ENCODE measurements at regions not wholly inside any gene's neighbourhood (a gene's known extent, or its start where the extent isn't known, plus 50 kb on each side); places are given as distances from the start of the nearest gene placed in this dataset.

GRCh38 chr1:78355656-78356055, 135.1 kb upstream of the PTGFR start:
- TF ChIP-seq, protein P1, sequence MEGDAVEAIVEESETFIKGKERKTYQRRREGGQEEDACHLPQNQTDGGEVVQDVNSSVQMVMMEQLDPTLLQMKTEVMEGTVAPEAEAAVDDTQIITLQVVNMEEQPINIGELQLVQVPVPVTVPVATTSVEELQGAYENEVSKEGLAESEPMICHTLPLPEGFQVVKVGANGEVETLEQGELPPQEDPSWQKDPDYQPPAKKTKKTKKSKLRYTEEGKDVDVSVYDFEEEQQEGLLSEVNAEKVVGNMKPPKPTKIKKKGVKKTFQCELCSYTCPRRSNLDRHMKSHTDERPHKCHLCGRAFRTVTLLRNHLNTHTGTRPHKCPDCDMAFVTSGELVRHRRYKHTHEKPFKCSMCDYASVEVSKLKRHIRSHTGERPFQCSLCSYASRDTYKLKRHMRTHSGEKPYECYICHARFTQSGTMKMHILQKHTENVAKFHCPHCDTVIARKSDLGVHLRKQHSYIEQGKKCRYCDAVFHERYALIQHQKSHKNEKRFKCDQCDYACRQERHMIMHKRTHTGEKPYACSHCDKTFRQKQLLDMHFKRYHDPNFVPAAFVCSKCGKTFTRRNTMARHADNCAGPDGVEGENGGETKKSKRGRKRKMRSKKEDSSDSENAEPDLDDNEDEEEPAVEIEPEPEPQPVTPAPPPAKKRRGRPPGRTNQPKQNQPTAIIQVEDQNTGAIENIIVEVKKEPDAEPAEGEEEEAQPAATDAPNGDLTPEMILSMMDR (IDR thresholded peaks at IDR 0.05), result no peak
- no peak for TF ChIP-seq EZH2 (IDR thresholded peaks at IDR 0.05; ENCODE audit: borderline replicate concordance, insufficient read depth, low read depth, low read length, poor library complexity, severe bottlenecking)
- intact Hi-C loops (cut with micrococcal nuclease), result no loop called here
- no peak for DNase-seq
- H3K4me1 ChIP-seq (ENCODE audit: control insufficient read depth in 2 of 2, insufficient read depth in 2 of 2, low read length in 2 of 2), result no peaks in the 10 kb centered on the region
- no peaks in the 10 kb centered on the region for H3K9me3 Mint-ChIP-seq (ENCODE audit: insufficient read depth)
- no peak overlapping the region for H3K4me2 ChIP-seq (replicated peaks; ENCODE audit: low read depth, low read length, poor library complexity, severe bottlenecking)
- H3K4me1 Mint-ChIP-seq, result no peaks in the 10 kb centered on the region
- H3K27ac ChIP-seq (ENCODE audit: low read length in 2 of 2), result no peak overlapping the region
- peaks cover 2% of the 10 kb centered on the region for H3K27me3 Mint-ChIP-seq
- H2AFZ ChIP-seq (ENCODE audit: insufficient read depth, low read depth, low read length, poor library complexity, severe bottlenecking), result no peak overlapping the region
- no peaks in the 10 kb centered on the region for H3K36me3 ChIP-seq (replicated peaks in 1 of 2; ENCODE audit: control extremely low read depth in 1 of 2, control insufficient read depth in 1 of 2, extremely low read depth in 1 of 2, insufficient read depth in 2 of 2, low read length in 1 of 2)
- no peak overlapping the region for H3K4me3 ChIP-seq (ENCODE audit: control extremely low read depth in 1 of 5, extremely low read depth in 1 of 5, insufficient read depth in 1 of 5, low read depth in 2 of 5, low read length in 4 of 5)
- H3K4me3 Mint-ChIP-seq, result no peak overlapping the region
- no peaks in the 10 kb centered on the region for H3K9me3 ChIP-seq (ENCODE audit: control extremely low read depth in 1 of 3, control insufficient read depth in 2 of 3, insufficient read depth in 1 of 3, low read length in 2 of 3)
- no peak overlapping the region for H3K27ac Mint-ChIP-seq
- H3K27me3 ChIP-seq (replicated peaks in 1 of 4; ENCODE audit: control extremely low read depth in 1 of 4, control insufficient read depth in 3 of 4, insufficient read depth in 4 of 4, low read length in 3 of 4), result no peaks in the 10 kb centered on the region
- no peak overlapping the region for H3K9ac ChIP-seq (ENCODE audit: low read length)
- ChIA-PET CTCF (no interaction called here), POLR2A (no interaction called here)
- H4K20me1 ChIP-seq (ENCODE audit: control insufficient read depth, insufficient read depth, low read length, poor library complexity, severe bottlenecking), result no peaks in the 10 kb centered on the region
- WGBS (ENCODE audit: insufficient coverage), result no CpG with 5 or more reads among the region's 1 CpG
- H3K79me2 ChIP-seq (ENCODE audit: control insufficient read depth, insufficient read depth, low read length), result no peaks in the 10 kb centered on the region
- ATAC-seq (ENCODE audit: low read depth), result no peak

DNA sequence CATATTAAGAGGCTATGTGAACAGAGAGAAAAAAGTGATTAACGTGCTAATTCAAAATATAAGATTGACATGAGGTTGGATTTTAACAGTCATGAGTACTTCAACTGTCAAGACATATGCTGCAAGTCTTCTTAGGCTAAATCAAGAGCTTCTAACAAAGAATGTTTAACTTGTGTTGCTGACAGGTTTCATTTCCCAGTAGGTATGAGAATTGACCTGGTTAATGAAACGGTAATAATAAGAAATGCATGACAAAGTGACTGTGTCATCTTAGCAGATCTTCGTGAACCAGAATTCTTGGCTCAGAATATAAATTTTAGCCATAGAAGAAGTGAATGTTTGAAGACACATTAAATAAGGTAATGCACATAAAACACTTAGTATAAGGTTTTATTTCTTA, 132.6 kb upstream of the PTGFR start:
- Histone ChIP-seq H3K27me3 (replicated peaks in 1 of 4; ENCODE audit: control extremely low read depth in 1 of 4, control insufficient read depth in 3 of 4, insufficient read depth in 4 of 4, low read length in 3 of 4) (no peaks in the 10 kb centered on the region), H3K4me1 (ENCODE audit: control insufficient read depth in 2 of 2, insufficient read depth in 2 of 2, low read length in 2 of 2) (no peaks in the 10 kb centered on the region), H3K4me3 (ENCODE audit: control extremely low read depth in 1 of 5, extremely low read depth in 1 of 5, insufficient read depth in 1 of 5, low read depth in 2 of 5, low read length in 4 of 5) (no peak overlapping the region), H3K79me2 (ENCODE audit: control insufficient read depth, insufficient read depth, low read length) (no peaks in the 10 kb centered on the region), H3K4me2 (replicated peaks; ENCODE audit: low read depth, low read length, poor library complexity, severe bottlenecking) (no peak overlapping the region), H4K20me1 (ENCODE audit: control insufficient read depth, insufficient read depth, low read length, poor library complexity, severe bottlenecking) (no peaks in the 10 kb centered on the region), H2AFZ (ENCODE audit: insufficient read depth, low read depth, low read length, poor library complexity, severe bottlenecking) (no peak overlapping the region), H3K27ac (ENCODE audit: low read length in 2 of 2) (no peak overlapping the region), H3K36me3 (replicated peaks in 1 of 2; ENCODE audit: control extremely low read depth in 1 of 2, control insufficient read depth in 1 of 2, extremely low read depth in 1 of 2, insufficient read depth in 2 of 2, low read length in 1 of 2) (no peaks in the 10 kb centered on the region), H3K9me3 (ENCODE audit: control extremely low read depth in 1 of 3, control insufficient read depth in 2 of 3, insufficient read depth in 1 of 3, low read length in 2 of 3) (no peaks in the 10 kb centered on the region), H3K9ac (ENCODE audit: low read length) (no peak overlapping the region)
- ATAC-seq (ENCODE audit: low read depth) (no peak), DNase-seq (no peak)
- Mint-ChIP-seq H3K9me3 (ENCODE audit: insufficient read depth) (no peaks in the 10 kb centered on the region), H3K4me3 (no peak overlapping the region), H3K4me1 (no peaks in the 10 kb centered on the region), H3K27me3 (peaks cover 3% of the 10 kb centered on the region), H3K27ac (no peak overlapping the region)
- intact Hi-C loops (cut with micrococcal nuclease), result no loop called here
- ChIA-PET POLR2A (no interaction called here), CTCF (no interaction called here)
- TF ChIP-seq EZH2 (IDR thresholded peaks at IDR 0.05; ENCODE audit: borderline replicate concordance, insufficient read depth, low read depth, low read length, poor library complexity, severe bottlenecking), result no peak
- TF ChIP-seq, protein P1 (IDR thresholded peaks at IDR 0.05), result no peak
- WGBS (ENCODE audit: insufficient coverage), result 71% methylated on average over 1 of the region's 3 CpGs

All from B cell (primary cell).